Hepatocyte (in vitro differentiated cells): ENCODE measurements at regions not wholly inside any gene's neighbourhood (a gene's known extent, or its start where the extent isn't known, plus 50 kb on each side); places are given as distances from the start of the nearest gene placed in this dataset.
"Not testable (repeated sequence)": the region's sequence is repeated elsewhere in the genome, so short reads cannot be mapped to it uniquely, and the experiment has no call there.

Experiments
- DNase-seq: peaks from one replicate; pipeline ENCODE4 v3.0.0-alpha.2; 2016; ENCODE audit warnings: low spot score
- H2AFZ ChIP-seq: fragments of 200-600 bp; sonication (generic); 2 replicates; pipeline ENCODE4 v1.6.0; 2016; ENCODE audit warnings: antibody characterized with exemption, mild to moderate bottlenecking
- H3K27ac ChIP-seq: fragments of 200-600 bp; sonication (generic); 2 replicates; pipeline ENCODE4 v1.5.1; 2016; ENCODE audit warnings: mild to moderate bottlenecking
- H3K27me3 ChIP-seq: fragments of 200-600 bp; sonication (generic); 2 replicates; pipeline ENCODE4 v1.6.1; 2016
- H3K36me3 ChIP-seq: fragments of 200-600 bp; sonication (generic); replicated peaks from 2 replicates; pipeline ENCODE4 v1.5.1; 2016; ENCODE audit warnings: low read depth; ENCODE audit not compliant: insufficient read depth
- H3K4me1 ChIP-seq: fragments of 200-600 bp; sonication (generic); 2 replicates; pipeline ENCODE4 v1.5.1; 2016; ENCODE audit warnings: mild to moderate bottlenecking, moderate library complexity; ENCODE audit not compliant: insufficient read depth
- H3K4me2 ChIP-seq: fragments of 200-600 bp; sonication (generic); 2 replicates; pipeline ENCODE4 v1.6.0; 2016
- H3K4me3 ChIP-seq: fragments of 200-600 bp; sonication (generic); 2 replicates; pipeline ENCODE4 v1.5.1; 2016; ENCODE audit warnings: mild to moderate bottlenecking
- H3K79me2 ChIP-seq: fragments of 200-600 bp; sonication (generic); 2 replicates; pipeline ENCODE4 v1.6.0; 2017; ENCODE audit warnings: mild to moderate bottlenecking
- H3K9me2 ChIP-seq: fragments of 200-600 bp; sonication (generic); replicated peaks from 2 replicates; pipeline ENCODE4 v1.6.0; 2017; ENCODE audit warnings: mild to moderate bottlenecking; ENCODE audit not compliant: insufficient read depth
- H3K9me3 ChIP-seq: fragments of 200-600 bp; sonication (generic); 2 replicates; pipeline ENCODE4 v1.5.1; 2016; ENCODE audit warnings: low read depth, mild to moderate bottlenecking
- H4K20me1 ChIP-seq: fragments of 200-600 bp; sonication (generic); 2 replicates; pipeline ENCODE4 v1.6.0; 2016; ENCODE audit warnings: mild to moderate bottlenecking; ENCODE audit not compliant: insufficient read depth, poor library complexity, severe bottlenecking
- EZH2 ChIP-seq: fragments of 200-600 bp; sonication (generic); IDR thresholded peaks from 2 replicates; pipeline ENCODE4 v1.6.1; 2016; ENCODE audit warnings: antibody characterized with exemption, mild to moderate bottlenecking, borderline replicate concordance
- EZH2phosphoT487 ChIP-seq: fragments of 200-600 bp; sonication (generic); IDR thresholded peaks from one replicate; pipeline ENCODE4 v1.6.1; 2018; ENCODE audit warnings: antibody characterized with exemption, mild to moderate bottlenecking, low read depth, moderate library complexity; ENCODE audit not compliant: unreplicated experiment, severe bottlenecking
- WGBS: methylation state at CpG from one replicate; pipeline ENCODE4 v1.1.6; 2016; ENCODE audit warnings: low lambda C conversion rate; ENCODE audit errors: missing lambda C conversion rate; 5-methylcytosine and 5-hydroxymethylcytosine counted together
- TF ChIP-seq, protein P1 (sequence below): fragments of 200-600 bp; sonication (generic); IDR thresholded peaks from 2 replicates; pipeline ENCODE4 v1.5.1; 2016; ENCODE audit warnings: antibody characterized with exemption, mild to moderate bottlenecking; ENCODE audit not compliant: poor library complexity

DNA sequence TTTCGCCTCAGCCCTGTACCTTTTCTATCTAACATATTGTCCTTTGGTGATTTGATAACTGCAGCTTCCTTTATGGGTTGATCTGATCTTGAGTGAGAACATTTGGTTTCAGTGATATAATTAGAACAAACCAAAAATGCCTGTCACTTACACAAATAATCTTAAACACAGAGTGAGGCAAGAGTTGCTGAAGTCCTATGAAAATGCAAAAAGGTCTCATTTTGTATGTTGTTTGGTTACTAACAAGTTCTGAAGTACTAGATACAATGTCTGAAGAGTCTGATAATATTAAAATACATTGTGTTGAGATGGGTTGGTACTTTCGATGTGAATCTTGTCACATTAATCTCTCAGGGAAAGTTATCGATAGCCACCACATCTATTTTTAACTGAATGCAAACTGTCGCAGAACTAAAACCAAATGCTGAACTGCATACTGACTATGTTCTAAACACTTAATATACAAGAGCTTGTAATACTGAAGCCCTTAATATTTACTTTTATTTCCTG lies 70.4 kb upstream of the TMED7 start:
- Histone ChIP-seq H3K9me2 (no peaks in the 10 kb centered on the region), H3K4me1 (no peaks in the 10 kb centered on the region), H3K36me3 (no peaks in the 10 kb centered on the region), H2AFZ (no peak overlapping the region), H3K27me3 (no peaks in the 10 kb centered on the region), H3K4me3 (no peak overlapping the region), H3K27ac (no peak overlapping the region), H3K9me3 (no peaks in the 10 kb centered on the region), H3K4me2 (no peak overlapping the region), H4K20me1 (no peaks in the 10 kb centered on the region), H3K79me2 (no peaks in the 10 kb centered on the region)
- no peak for DNase-seq
- TF ChIP-seq EZH2, result no peak
- whole genome bisulfite sequencing, result 92% methylated on average over 4 of the region's 4 CpGs

DNA sequence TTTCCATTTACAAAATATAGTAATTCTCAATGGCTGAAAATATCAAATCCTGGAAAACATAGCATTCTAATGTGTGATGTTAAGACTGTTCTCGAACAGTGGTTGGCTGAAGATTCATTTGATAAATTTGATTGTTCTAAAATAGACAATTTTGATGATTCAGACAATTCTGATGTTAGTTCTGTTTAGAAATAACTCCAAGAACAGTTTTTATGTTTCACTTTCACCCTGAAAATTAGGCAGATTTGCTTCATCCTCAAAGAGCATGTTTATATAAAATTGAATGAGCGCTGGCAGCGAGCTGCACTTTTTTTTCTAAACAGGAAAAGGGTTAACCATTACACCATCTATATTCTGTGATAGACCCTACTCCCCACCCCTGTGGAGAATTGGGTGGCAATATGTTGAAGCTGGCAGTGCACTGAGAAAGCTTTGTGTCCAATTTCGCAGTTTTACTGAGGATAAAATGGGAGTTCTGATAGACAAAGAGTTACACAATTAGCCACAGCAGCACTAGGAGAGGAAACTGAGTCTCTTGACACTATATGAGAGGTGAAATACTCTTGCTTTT lies 69.6 kb upstream of the TMED7 start:
- 77% methylated on average over 4 of the region's 4 CpGs for WGBS
- Histone ChIP-seq H3K9me3 (no peaks in the 10 kb centered on the region), H2AFZ (no peak overlapping the region), H3K27me3 (no peaks in the 10 kb centered on the region), H3K4me1 (no peaks in the 10 kb centered on the region), H3K79me2 (no peaks in the 10 kb centered on the region), H3K27ac (no peak overlapping the region), H3K4me3 (no peak overlapping the region), H3K4me2 (no peak overlapping the region), H3K36me3 (no peaks in the 10 kb centered on the region), H3K9me2 (no peaks in the 10 kb centered on the region), H4K20me1 (no peaks in the 10 kb centered on the region)
- no peak for TF ChIP-seq EZH2
- no peak for TF ChIP-seq EZH2phosphoT487
- TF ChIP-seq, protein P1, sequence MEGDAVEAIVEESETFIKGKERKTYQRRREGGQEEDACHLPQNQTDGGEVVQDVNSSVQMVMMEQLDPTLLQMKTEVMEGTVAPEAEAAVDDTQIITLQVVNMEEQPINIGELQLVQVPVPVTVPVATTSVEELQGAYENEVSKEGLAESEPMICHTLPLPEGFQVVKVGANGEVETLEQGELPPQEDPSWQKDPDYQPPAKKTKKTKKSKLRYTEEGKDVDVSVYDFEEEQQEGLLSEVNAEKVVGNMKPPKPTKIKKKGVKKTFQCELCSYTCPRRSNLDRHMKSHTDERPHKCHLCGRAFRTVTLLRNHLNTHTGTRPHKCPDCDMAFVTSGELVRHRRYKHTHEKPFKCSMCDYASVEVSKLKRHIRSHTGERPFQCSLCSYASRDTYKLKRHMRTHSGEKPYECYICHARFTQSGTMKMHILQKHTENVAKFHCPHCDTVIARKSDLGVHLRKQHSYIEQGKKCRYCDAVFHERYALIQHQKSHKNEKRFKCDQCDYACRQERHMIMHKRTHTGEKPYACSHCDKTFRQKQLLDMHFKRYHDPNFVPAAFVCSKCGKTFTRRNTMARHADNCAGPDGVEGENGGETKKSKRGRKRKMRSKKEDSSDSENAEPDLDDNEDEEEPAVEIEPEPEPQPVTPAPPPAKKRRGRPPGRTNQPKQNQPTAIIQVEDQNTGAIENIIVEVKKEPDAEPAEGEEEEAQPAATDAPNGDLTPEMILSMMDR, result no peak
- DNase-seq, result no peak

DNA sequence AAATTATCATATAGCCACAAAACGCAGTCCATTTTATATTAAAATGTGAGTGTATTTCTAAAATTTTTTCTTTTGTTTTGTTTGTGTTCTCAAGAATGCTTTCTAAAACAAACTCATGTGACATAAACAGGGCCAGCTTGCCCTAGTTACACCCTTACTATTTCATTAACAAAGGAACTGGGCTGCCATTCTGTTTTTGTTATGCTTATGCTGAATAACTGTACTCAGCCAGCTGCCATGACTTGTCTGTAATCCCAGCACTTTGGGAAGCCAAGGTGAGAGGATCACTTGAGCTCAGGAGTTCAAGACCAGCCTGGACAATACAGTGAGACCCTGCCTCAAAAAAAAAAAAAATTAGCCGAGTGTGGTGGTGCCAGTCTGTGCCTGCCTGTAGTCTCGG lies 66.0 kb upstream of the TMED7 start:
- not testable (repeated sequence) for DNase-seq, H3K4me2 ChIP-seq, H3K9me3 ChIP-seq, H4K20me1 ChIP-seq, H3K4me1 ChIP-seq, H3K9me2 ChIP-seq, H3K36me3 ChIP-seq, H3K27me3 ChIP-seq, H3K79me2 ChIP-seq, H3K4me3 ChIP-seq, H3K27ac ChIP-seq, H2AFZ ChIP-seq
- WGBS, result 97% methylated on average over 2 of the region's 3 CpGs

DNA sequence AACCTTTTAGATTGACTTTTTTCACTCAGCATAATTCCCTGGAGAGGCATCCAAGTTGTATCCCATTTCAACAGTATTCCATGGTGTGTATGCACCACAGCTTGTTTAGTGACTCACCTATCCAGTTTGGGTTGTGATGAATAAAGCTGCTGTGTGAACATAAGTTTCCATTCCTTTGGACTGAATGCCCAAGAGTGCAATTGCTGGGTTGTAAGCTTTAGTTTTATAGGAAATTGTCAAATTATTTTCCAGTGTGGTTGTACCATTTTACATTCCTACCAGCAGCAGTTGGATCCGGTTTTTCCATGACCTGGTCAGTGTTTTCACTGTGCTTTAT lies 60.9 kb upstream of the TMED7 start:
- 93% methylated on average over 1 of the region's 1 CpG for WGBS
- no peak for DNase-seq
- no peak overlapping the region for H3K4me2 ChIP-seq
- no peak overlapping the region for H3K4me3 ChIP-seq
- H3K27me3 ChIP-seq, result no peaks in the 10 kb centered on the region
- no peaks in the 10 kb centered on the region for H3K4me1 ChIP-seq
- H3K36me3 ChIP-seq, result no peaks in the 10 kb centered on the region
- no peaks in the 10 kb centered on the region for H3K9me3 ChIP-seq
- no peaks in the 10 kb centered on the region for H4K20me1 ChIP-seq
- no peak overlapping the region for H3K27ac ChIP-seq
- H3K9me2 ChIP-seq, result no peaks in the 10 kb centered on the region
- H2AFZ ChIP-seq, result no peak overlapping the region
- no peaks in the 10 kb centered on the region for H3K79me2 ChIP-seq
- TF ChIP-seq EZH2phosphoT487 (no peak), EZH2 (no peak)
- TF ChIP-seq, protein P1, result no peak
